IMR-90 (cell line): ENCODE measurements at regions not wholly inside any gene's neighbourhood (a gene's known extent, or its start where the extent isn't known, plus 50 kb on each side); places are given as distances from the start of the nearest gene placed in this dataset.

Experiments
- BHLHE40 ChIP-seq: fragments of 150-350 bp; IDR thresholded peaks from 2 replicates; pipeline ENCODE4 v1.6.1; 2016; ENCODE audit warnings: mild to moderate bottlenecking, low read depth, low read length
- CEBPB ChIP-seq: IDR thresholded peaks from 2 replicates; pipeline ENCODE4 v1.6.1; 2012; ENCODE audit warnings: low read depth, low read length, improper control_type of control experiment
- FOS ChIP-seq: fragments of 150-350 bp; IDR thresholded peaks from 2 replicates; pipeline ENCODE4 v1.6.1; 2016; ENCODE audit warnings: low read depth, low read length
- MAFK ChIP-seq: IDR thresholded peaks from 2 replicates; pipeline ENCODE4 v1.6.1; 2012; ENCODE audit warnings: low read depth, low read length, improper control_type of control experiment
- MXI1 ChIP-seq: IDR thresholded peaks from 2 replicates; pipeline ENCODE4 v1.6.1; 2012; ENCODE audit warnings: low read depth, mild to moderate bottlenecking, low read length, moderate library complexity, borderline replicate concordance
- NFE2L2 ChIP-seq: fragments of 150-350 bp; IDR thresholded peaks from 2 replicates; pipeline ENCODE4 v1.6.1; 2016; ENCODE audit warnings: low read depth, mild to moderate bottlenecking, low read length
- POLR2A ChIP-seq: IDR thresholded peaks from 2 replicates; pipeline ENCODE4 v1.6.1; 2012; ENCODE audit warnings: mild to moderate bottlenecking, low read depth, low read length
- RAD21 ChIP-seq: IDR thresholded peaks from 2 replicates; pipeline ENCODE4 v1.6.1; 2012; ENCODE audit warnings: low read length, improper control_type of control experiment
- RCOR1 ChIP-seq: IDR thresholded peaks from 2 replicates; pipeline ENCODE4 v1.6.1; 2012; ENCODE audit warnings: mild to moderate bottlenecking, low read length, improper control_type of control experiment; ENCODE audit not compliant: insufficient replicate concordance
- RFX5 ChIP-seq: IDR thresholded peaks from 2 replicates; pipeline ENCODE4 v1.8.0; 2012; ENCODE audit warnings: low read depth, mild to moderate bottlenecking, low read length, moderate library complexity
- SMC3 ChIP-seq: fragments of 150-350 bp; IDR thresholded peaks from 2 replicates; pipeline ENCODE4 v1.6.1; 2016; ENCODE audit warnings: low read depth, mild to moderate bottlenecking, antibody characterized with exemption, low read length, moderate library complexity
- TF ChIP-seq, protein P1 (sequence below): conservative IDR thresholded peaks from 2 replicates; pipeline ENCODE4 v1.5.1; 2012; ENCODE audit warnings: mild to moderate bottlenecking, low read depth, low read length, improper control_type of control experiment
- TF ChIP-seq, protein P2 (sequence below): fragments of 150-350 bp; IDR thresholded peaks from 2 replicates; pipeline ENCODE4 v1.6.1; 2016; ENCODE audit warnings: low read depth, mild to moderate bottlenecking, low read length, moderate library complexity, borderline replicate concordance
- TF ChIP-seq, protein P3 (sequence below): fragments of 150-350 bp; IDR thresholded peaks from 2 replicates; pipeline ENCODE4 v1.6.1; 2017; ENCODE audit warnings: mild to moderate bottlenecking, antibody characterized with exemption, low read length, low read depth

DNA sequence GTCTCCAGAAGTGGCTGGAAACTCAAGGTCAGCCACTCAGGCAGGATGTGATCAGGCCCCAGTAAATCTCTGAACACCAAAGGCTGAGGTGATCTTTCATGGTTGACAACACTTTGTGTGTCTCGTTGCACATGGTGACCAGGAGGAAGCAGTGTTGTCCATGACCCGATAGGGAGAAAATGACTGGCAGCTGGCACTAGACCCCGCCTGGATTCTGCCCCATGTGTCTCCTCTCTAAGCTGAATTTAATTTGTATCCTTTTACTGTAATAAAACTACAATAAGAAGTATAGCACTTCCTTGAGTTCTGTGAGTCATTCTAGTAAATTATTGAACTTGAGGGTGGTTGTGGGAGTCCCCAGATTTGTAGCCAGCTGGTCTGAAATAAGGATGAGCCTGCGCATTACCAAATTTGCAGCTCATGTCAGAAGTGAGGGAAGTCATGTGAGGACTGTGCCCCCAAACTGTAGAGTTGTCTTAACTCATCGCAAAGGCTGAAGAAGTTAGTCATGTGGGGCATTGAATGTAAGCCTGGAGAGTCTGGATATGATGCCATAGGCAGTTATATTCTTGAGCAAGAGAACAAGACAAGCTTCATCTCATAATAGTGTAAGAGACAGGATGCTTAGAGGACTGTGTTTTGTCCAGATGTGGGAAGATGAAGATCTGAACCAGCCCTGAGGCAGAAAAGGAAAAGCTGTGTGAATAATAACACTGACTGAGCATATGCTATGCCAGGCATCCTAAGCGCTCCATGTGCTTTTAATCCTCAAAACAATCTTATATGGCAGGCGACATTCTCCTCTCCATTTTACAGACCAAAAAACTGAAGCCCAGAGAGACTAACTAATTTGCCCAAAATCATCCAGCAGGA, 55.9 kb downstream of the TMEM215 start:
- TF ChIP-seq SMC3 (no peak), RAD21 (no peak), RFX5 (no peak), CEBPB (no peak), POLR2A (no peak), RCOR1 (no peak), FOS (no peak), BHLHE40 (no peak), MXI1 (no peak), MAFK (no peak), NFE2L2 (no peak)
- TF ChIP-seq, protein P1, sequence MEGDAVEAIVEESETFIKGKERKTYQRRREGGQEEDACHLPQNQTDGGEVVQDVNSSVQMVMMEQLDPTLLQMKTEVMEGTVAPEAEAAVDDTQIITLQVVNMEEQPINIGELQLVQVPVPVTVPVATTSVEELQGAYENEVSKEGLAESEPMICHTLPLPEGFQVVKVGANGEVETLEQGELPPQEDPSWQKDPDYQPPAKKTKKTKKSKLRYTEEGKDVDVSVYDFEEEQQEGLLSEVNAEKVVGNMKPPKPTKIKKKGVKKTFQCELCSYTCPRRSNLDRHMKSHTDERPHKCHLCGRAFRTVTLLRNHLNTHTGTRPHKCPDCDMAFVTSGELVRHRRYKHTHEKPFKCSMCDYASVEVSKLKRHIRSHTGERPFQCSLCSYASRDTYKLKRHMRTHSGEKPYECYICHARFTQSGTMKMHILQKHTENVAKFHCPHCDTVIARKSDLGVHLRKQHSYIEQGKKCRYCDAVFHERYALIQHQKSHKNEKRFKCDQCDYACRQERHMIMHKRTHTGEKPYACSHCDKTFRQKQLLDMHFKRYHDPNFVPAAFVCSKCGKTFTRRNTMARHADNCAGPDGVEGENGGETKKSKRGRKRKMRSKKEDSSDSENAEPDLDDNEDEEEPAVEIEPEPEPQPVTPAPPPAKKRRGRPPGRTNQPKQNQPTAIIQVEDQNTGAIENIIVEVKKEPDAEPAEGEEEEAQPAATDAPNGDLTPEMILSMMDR, result no peak
- TF ChIP-seq, protein P2, sequence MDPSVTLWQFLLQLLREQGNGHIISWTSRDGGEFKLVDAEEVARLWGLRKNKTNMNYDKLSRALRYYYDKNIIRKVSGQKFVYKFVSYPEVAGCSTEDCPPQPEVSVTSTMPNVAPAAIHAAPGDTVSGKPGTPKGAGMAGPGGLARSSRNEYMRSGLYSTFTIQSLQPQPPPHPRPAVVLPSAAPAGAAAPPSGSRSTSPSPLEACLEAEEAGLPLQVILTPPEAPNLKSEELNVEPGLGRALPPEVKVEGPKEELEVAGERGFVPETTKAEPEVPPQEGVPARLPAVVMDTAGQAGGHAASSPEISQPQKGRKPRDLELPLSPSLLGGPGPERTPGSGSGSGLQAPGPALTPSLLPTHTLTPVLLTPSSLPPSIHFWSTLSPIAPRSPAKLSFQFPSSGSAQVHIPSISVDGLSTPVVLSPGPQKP, result no peak
- TF ChIP-seq, protein P3, sequence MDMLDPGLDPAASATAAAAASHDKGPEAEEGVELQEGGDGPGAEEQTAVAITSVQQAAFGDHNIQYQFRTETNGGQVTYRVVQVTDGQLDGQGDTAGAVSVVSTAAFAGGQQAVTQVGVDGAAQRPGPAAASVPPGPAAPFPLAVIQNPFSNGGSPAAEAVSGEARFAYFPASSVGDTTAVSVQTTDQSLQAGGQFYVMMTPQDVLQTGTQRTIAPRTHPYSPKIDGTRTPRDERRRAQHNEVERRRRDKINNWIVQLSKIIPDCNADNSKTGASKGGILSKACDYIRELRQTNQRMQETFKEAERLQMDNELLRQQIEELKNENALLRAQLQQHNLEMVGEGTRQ, result no peak
